HK-2 (cell line): ENCODE measurements at regions not wholly inside any gene's neighbourhood (a gene's known extent, or its start where the extent isn't known, plus 50 kb on each side); places are given as distances from the start of the nearest gene placed in this dataset.
A peak's percentile ranks its signal among the peaks of the same experiment; 100 is the strongest.

Experiments
- DNase-seq: peaks from one replicate; pipeline ENCODE4 v3.0.0-alpha.2; 2018; ENCODE audit not compliant: unreplicated experiment

- DNase-seq: no peak
Measured at GRCh38 chr18:38612904-38613303, 1047.3 kb upstream of the CELF4 start.

- DNase-seq: no peak
Measured at GRCh38 chr18:38611036-38611964, 1045.7 kb upstream of the CELF4 start.

GRCh38 chr18:38606841-38607240 is 1041.2 kb upstream of the CELF4 start:
- DNase-seq: no peak

- no peak for DNase-seq
Measured at GRCh38 chr18:38602341-38602740, 1036.7 kb upstream of the CELF4 start.

GRCh38 chr18:38587571-38587970 is 1022.0 kb upstream of the CELF4 start:
- no peak for DNase-seq

- DNase-seq: no peak
Measured at GRCh38 chr18:38586327-38586726, 1020.7 kb upstream of the CELF4 start.

GRCh38 chr18:38579764-38580163 is 1014.2 kb upstream of the CELF4 start:
- no peak for DNase-seq

- DNase-seq: no peak
Measured at GRCh38 chr18:38576916-38577315, 1011.3 kb upstream of the CELF4 start.

GRCh38 chr18:38576349-38576748 is 1010.8 kb upstream of the CELF4 start:
- DNase-seq: no peak

GRCh38 chr18:38575648-38576047 is 1010.0 kb upstream of the CELF4 start:
- no peak for DNase-seq

- no peak for DNase-seq
Measured at GRCh38 chr18:38575023-38575422, 1009.4 kb upstream of the CELF4 start.

GRCh38 chr18:38572554-38573111 is 1007.0 kb upstream of the CELF4 start:
- DNase-seq: no peak

GRCh38 chr18:38571651-38572050 is 1006.1 kb upstream of the CELF4 start:
- DNase-seq: no peak

GRCh38 chr18:38565513-38565912 is 999.9 kb upstream of the CELF4 start:
- DNase-seq: no peak

GRCh38 chr18:38563396-38563980 is 997.9 kb upstream of the CELF4 start:
- no peak for DNase-seq

GRCh38 chr18:38557006-38557405 is 991.4 kb upstream of the CELF4 start:
- DNase-seq: no peak

GRCh38 chr18:38552732-38553321 is 987.2 kb upstream of the CELF4 start:
- no peak for DNase-seq

- no peak for DNase-seq
Measured at GRCh38 chr18:38551881-38552280, 986.3 kb upstream of the CELF4 start.

- peak; percentile 1 for DNase-seq
Measured at GRCh38 chr18:38545071-38545470, 979.5 kb upstream of the CELF4 start.

- no peak for DNase-seq
Measured at GRCh38 chr18:38539856-38540255, 974.3 kb upstream of the CELF4 start.

GRCh38 chr18:38539371-38539770 is 973.8 kb upstream of the CELF4 start:
- DNase-seq: no peak

- no peak for DNase-seq
Measured at GRCh38 chr18:38534073-38534472, 968.5 kb upstream of the CELF4 start.

- no peak for DNase-seq
Measured at GRCh38 chr18:38526922-38527321, 961.3 kb upstream of the CELF4 start.
